SK-N-MC (cell line): ENCODE measurements at regions not wholly inside any gene's neighbourhood (a gene's known extent, or its start where the extent isn't known, plus 50 kb on each side); places are given as distances from the start of the nearest gene placed in this dataset.

Experiments
- EZH2 ChIP-seq: fragments of 200-600 bp; sonication (generic); IDR thresholded peaks from one replicate; pipeline ENCODE4 v1.6.1; 2017; ENCODE audit warnings: antibody characterized with exemption
- FOXP2 ChIP-seq: optimal IDR thresholded peaks from 2 replicates; pipeline ENCODE3; 2011; ENCODE audit warnings: mild to moderate bottlenecking, moderate library complexity; ENCODE audit not compliant: insufficient read depth; ENCODE audit errors: extremely low read length, control extremely low read depth
- POLR2AphosphoS5 ChIP-seq: IDR thresholded peaks from 2 replicates; pipeline ENCODE4 v1.6.1; 2012; ENCODE audit warnings: mild to moderate bottlenecking, low read depth, low read length, borderline replicate concordance

- TF ChIP-seq FOXP2: no peak
- TF ChIP-seq POLR2AphosphoS5: no peak
- no peak for TF ChIP-seq EZH2
Measured at GRCh38 chr4:24209131-24209530, 319.3 kb upstream of the PPARGC1A start.
